ENCODE measurements at regions not wholly inside any gene's neighbourhood (a gene's known extent, or its start where the extent isn't known, plus 50 kb on each side); places are given as distances from the start of the nearest gene placed in this dataset.

GRCh38 chr21:41008974-41009373 lies 159.0 kb upstream of the BACE2 start:
- no peak overlapping the region for H3K27ac Mint-ChIP-seq
- no peaks in the 10 kb centered on the region for H3K36me3 Mint-ChIP-seq
- H3K27me3 Mint-ChIP-seq: peaks cover 0 to 3% of the 10 kb centered on the region in 2 donors
- no peak for DNase-seq (ENCODE audit: low spot score)
- H3K4me1 Mint-ChIP-seq (ENCODE audit: low read depth in 2 of 2): no peaks in the 10 kb centered on the region
- ATAC-seq: no peak
- no peak overlapping the region for H3K4me3 Mint-ChIP-seq
- no peaks in the 10 kb centered on the region for H3K9me3 Mint-ChIP-seq

GRCh38 chr21:41009398-41010100 lies 158.4 kb upstream of the BACE2 start:
- H3K4me3 Mint-ChIP-seq: no peak overlapping the region

GRCh38 chr21:41010101-41010435 lies 157.9 kb upstream of the BACE2 start:
- Mint-ChIP-seq H3K4me3 (no peak overlapping the region), H3K36me3 (no peaks in the 10 kb centered on the region), H3K27me3 (peaks cover 0 to 3% of the 10 kb centered on the region in 2 donors), H3K27ac (no peak overlapping the region), H3K4me1 (ENCODE audit: low read depth in 2 of 2) (no peaks in the 10 kb centered on the region), H3K9me3 (no peaks in the 10 kb centered on the region)
- ATAC-seq (no peak), DNase-seq (ENCODE audit: low spot score) (no peak)

More at GRCh38 chr21:41009398-41010100, 158.4 kb upstream of the BACE2 start:
- no peaks in the 10 kb centered on the region for H3K4me1 Mint-ChIP-seq (ENCODE audit: low read depth in 2 of 2)
- DNase-seq (ENCODE audit: low spot score) (no peak), ATAC-seq (no peak)
- peaks cover 0 to 3% of the 10 kb centered on the region in 2 donors for H3K27me3 Mint-ChIP-seq
- H3K9me3 Mint-ChIP-seq: no peaks in the 10 kb centered on the region
- H3K27ac Mint-ChIP-seq: no peak overlapping the region
- H3K36me3 Mint-ChIP-seq: no peaks in the 10 kb centered on the region

GRCh38 chr21:41011098-41011731 lies 156.7 kb upstream of the BACE2 start:
- Mint-ChIP-seq H3K4me3 (no peak overlapping the region), H3K4me1 (ENCODE audit: low read depth in 2 of 2) (no peaks in the 10 kb centered on the region), H3K9me3 (no peaks in the 10 kb centered on the region), H3K36me3 (no peaks in the 10 kb centered on the region), H3K27ac (no peak overlapping the region), H3K27me3 (no peaks in the 10 kb centered on the region)
- ATAC-seq (peak in 1 of 2 donors; percentile 12), DNase-seq (ENCODE audit: low spot score) (no peak)

- no peaks in the 10 kb centered on the region for H3K4me1 Mint-ChIP-seq (ENCODE audit: low read depth in 2 of 2)
- ATAC-seq: no peak
- no peak overlapping the region for H3K27ac Mint-ChIP-seq
- H3K36me3 Mint-ChIP-seq: no peaks in the 10 kb centered on the region
- no peaks in the 10 kb centered on the region for H3K27me3 Mint-ChIP-seq
- H3K4me3 Mint-ChIP-seq: no peak overlapping the region
- DNase-seq (ENCODE audit: low spot score): no peak
- no peaks in the 10 kb centered on the region for H3K9me3 Mint-ChIP-seq
These were observed 156.0 kb upstream of the BACE2 start for GRCh38 chr21:41011951-41012366.

GRCh38 chr21:41012425-41012824 lies 155.5 kb upstream of the BACE2 start:
- H3K36me3 Mint-ChIP-seq: no peaks in the 10 kb centered on the region
- no peak overlapping the region for H3K27ac Mint-ChIP-seq
- H3K4me3 Mint-ChIP-seq: no peak overlapping the region
- ATAC-seq (peak in 1 of 2 donors; percentile 45), DNase-seq (ENCODE audit: low spot score) (no peak)
- no peaks in the 10 kb centered on the region for H3K27me3 Mint-ChIP-seq
- H3K9me3 Mint-ChIP-seq: no peaks in the 10 kb centered on the region
- H3K4me1 Mint-ChIP-seq (ENCODE audit: low read depth in 2 of 2): no peaks in the 10 kb centered on the region

- Mint-ChIP-seq H3K36me3 (no peaks in the 10 kb centered on the region), H3K9me3 (no peaks in the 10 kb centered on the region), H3K4me1 (ENCODE audit: low read depth in 2 of 2) (no peaks in the 10 kb centered on the region), H3K27ac (no peak overlapping the region), H3K4me3 (no peak overlapping the region), H3K27me3 (no peaks in the 10 kb centered on the region)
- no peak for ATAC-seq
- DNase-seq (ENCODE audit: low spot score): no peak
These were observed 151.5 kb upstream of the BACE2 start for GRCh38 chr21:41016472-41016871.

GRCh38 chr21:41018431-41018830 lies 149.5 kb upstream of the BACE2 start:
- no peaks in the 10 kb centered on the region for H3K36me3 Mint-ChIP-seq
- H3K4me3 Mint-ChIP-seq: no peak overlapping the region
- H3K9me3 Mint-ChIP-seq: no peaks in the 10 kb centered on the region
- DNase-seq (ENCODE audit: low spot score) (no peak), ATAC-seq (no peak)
- H3K4me1 Mint-ChIP-seq (ENCODE audit: low read depth in 2 of 2): no peaks in the 10 kb centered on the region
- no peak overlapping the region for H3K27ac Mint-ChIP-seq
- H3K27me3 Mint-ChIP-seq: peaks cover 0 to 3% of the 10 kb centered on the region in 2 donors

GRCh38 chr21:41023936-41024335 lies 144.0 kb upstream of the BACE2 start:
- no peak overlapping the region for H3K27ac Mint-ChIP-seq
- H3K4me3 Mint-ChIP-seq: no peak overlapping the region
- ATAC-seq: no peak
- peaks cover 0 to 3% of the 10 kb centered on the region in 2 donors for H3K27me3 Mint-ChIP-seq
- no peaks in the 10 kb centered on the region for H3K9me3 Mint-ChIP-seq
- no peak for DNase-seq (ENCODE audit: low spot score)
- no peaks in the 10 kb centered on the region for H3K36me3 Mint-ChIP-seq
- H3K4me1 Mint-ChIP-seq (ENCODE audit: low read depth in 2 of 2): no peaks in the 10 kb centered on the region

GRCh38 chr21:41024341-41024740 lies 143.6 kb upstream of the BACE2 start:
- Mint-ChIP-seq H3K4me1 (ENCODE audit: low read depth in 2 of 2) (no peaks in the 10 kb centered on the region), H3K4me3 (no peak overlapping the region)

GRCh38 chr21:41024746-41025254 lies 143.2 kb upstream of the BACE2 start:
- DNase-seq (ENCODE audit: low spot score): no peak

More at GRCh38 chr21:41024341-41024740, 143.6 kb upstream of the BACE2 start:
- Mint-ChIP-seq H3K27me3 (peaks cover 0 to 3% of the 10 kb centered on the region in 2 donors), H3K9me3 (no peaks in the 10 kb centered on the region), H3K36me3 (no peaks in the 10 kb centered on the region), H3K27ac (no peak overlapping the region)
- DNase-seq (ENCODE audit: low spot score) (no peak), ATAC-seq (no peak)

GRCh38 chr21:41029571-41029970 lies 138.4 kb upstream of the BACE2 start:
- peaks cover 9 to 14% of the 10 kb centered on the region in 2 donors for H3K27me3 Mint-ChIP-seq
- H3K4me1 Mint-ChIP-seq (ENCODE audit: low read depth in 2 of 2): no peaks in the 10 kb centered on the region
- no peak overlapping the region for H3K27ac Mint-ChIP-seq
- H3K9me3 Mint-ChIP-seq: peaks cover 3% of the 10 kb centered on the region
- no peak overlapping the region for H3K4me3 Mint-ChIP-seq
- DNase-seq (ENCODE audit: low spot score): no peak
- no peak for ATAC-seq
- no peaks in the 10 kb centered on the region for H3K36me3 Mint-ChIP-seq

More at GRCh38 chr21:41024746-41025254, 143.2 kb upstream of the BACE2 start:
- ATAC-seq: no peak
- Mint-ChIP-seq H3K4me1 (ENCODE audit: low read depth in 2 of 2) (no peaks in the 10 kb centered on the region), H3K27ac (no peak overlapping the region), H3K27me3 (peaks cover 0 to 3% of the 10 kb centered on the region in 2 donors), H3K9me3 (no peaks in the 10 kb centered on the region), H3K36me3 (no peaks in the 10 kb centered on the region), H3K4me3 (no peak overlapping the region)

- ATAC-seq (no peak), DNase-seq (ENCODE audit: low spot score) (no peak)
- no peak overlapping the region for H3K4me3 Mint-ChIP-seq
- H3K27me3 Mint-ChIP-seq: peaks cover 9 to 14% of the 10 kb centered on the region in 2 donors
- no peaks in the 10 kb centered on the region for H3K4me1 Mint-ChIP-seq (ENCODE audit: low read depth in 2 of 2)
- peaks cover 3% of the 10 kb centered on the region for H3K9me3 Mint-ChIP-seq
- H3K36me3 Mint-ChIP-seq: no peaks in the 10 kb centered on the region
- no peak overlapping the region for H3K27ac Mint-ChIP-seq
These were observed 136.2 kb upstream of the BACE2 start for GRCh38 chr21:41031701-41032220.

GRCh38 chr21:41032541-41032940 lies 135.4 kb upstream of the BACE2 start:
- no peak for ATAC-seq
- no peak overlapping the region for H3K4me3 Mint-ChIP-seq
- H3K27me3 Mint-ChIP-seq: peaks cover 9 to 14% of the 10 kb centered on the region in 2 donors
- no peaks in the 10 kb centered on the region for H3K4me1 Mint-ChIP-seq (ENCODE audit: low read depth in 2 of 2)
- H3K9me3 Mint-ChIP-seq: peaks cover 3% of the 10 kb centered on the region
- no peak for DNase-seq (ENCODE audit: low spot score)
- no peak overlapping the region for H3K27ac Mint-ChIP-seq
- H3K36me3 Mint-ChIP-seq: no peaks in the 10 kb centered on the region
